ENCODE measurements at regions not wholly inside any gene's neighbourhood (a gene's known extent, or its start where the extent isn't known, plus 50 kb on each side); places are given as distances from the start of the nearest gene placed in this dataset.
"Not testable (repeated sequence)": the region's sequence is repeated elsewhere in the genome, so short reads cannot be mapped to it uniquely, and the experiment has no call there.

- H3K4me3 ChIP-seq (ENCODE audit: low read length) = no peak overlapping the region
- no peak overlapping the region for H3K9ac ChIP-seq (ENCODE audit: low read length)
- H3K27me3 ChIP-seq (ENCODE audit: control insufficient read depth, insufficient read depth, low read length) = no peaks in the 10 kb centered on the region
- no peaks in the 10 kb centered on the region for H3K9me3 ChIP-seq (ENCODE audit: control insufficient read depth, low read depth, low read length)
- peaks cover 4% of the 10 kb centered on the region for H3K4me1 ChIP-seq (ENCODE audit: control insufficient read depth, low read depth, low read length)
- H3K27ac ChIP-seq (ENCODE audit: low read length) = no peak overlapping the region
- no peaks in the 10 kb centered on the region for H3K36me3 ChIP-seq (ENCODE audit: control insufficient read depth, low read depth, low read length)
These were observed 414.2 kb upstream of the CHAC2 start for GRCh38 chr2:53353135-53354114.

- no peaks in the 10 kb centered on the region for H3K36me3 ChIP-seq (ENCODE audit: control insufficient read depth, low read depth, low read length)
- H3K27ac ChIP-seq (ENCODE audit: low read length) = no peak overlapping the region
- H3K4me3 ChIP-seq (ENCODE audit: low read length) = no peak overlapping the region
- no peaks in the 10 kb centered on the region for H3K9me3 ChIP-seq (ENCODE audit: control insufficient read depth, low read depth, low read length)
- no peak overlapping the region for H3K9ac ChIP-seq (ENCODE audit: low read length)
- no peaks in the 10 kb centered on the region for H3K27me3 ChIP-seq (ENCODE audit: control insufficient read depth, insufficient read depth, low read length)
- no peaks in the 10 kb centered on the region for H3K4me1 ChIP-seq (ENCODE audit: control insufficient read depth, low read depth, low read length)
These were observed 420.3 kb upstream of the CHAC2 start for GRCh38 chr2:53347269-53347668.

GRCh38 chr2:53342248-53342647, 425.4 kb upstream of the CHAC2 start:
- Histone ChIP-seq H3K4me3 (ENCODE audit: low read length) (no peak overlapping the region), H3K27me3 (ENCODE audit: control insufficient read depth, insufficient read depth, low read length) (no peaks in the 10 kb centered on the region), H3K4me1 (ENCODE audit: control insufficient read depth, low read depth, low read length) (no peaks in the 10 kb centered on the region), H3K9ac (ENCODE audit: low read length) (no peak overlapping the region), H3K27ac (ENCODE audit: low read length) (no peak overlapping the region), H3K36me3 (ENCODE audit: control insufficient read depth, low read depth, low read length) (no peaks in the 10 kb centered on the region), H3K9me3 (ENCODE audit: control insufficient read depth, low read depth, low read length) (no peaks in the 10 kb centered on the region)

- Histone ChIP-seq H3K9me3 (ENCODE audit: control insufficient read depth, low read depth, low read length) (no peaks in the 10 kb centered on the region), H3K27me3 (ENCODE audit: control insufficient read depth, insufficient read depth, low read length) (no peaks in the 10 kb centered on the region), H3K27ac (ENCODE audit: low read length) (no peak overlapping the region), H3K4me1 (ENCODE audit: control insufficient read depth, low read depth, low read length) (no peaks in the 10 kb centered on the region), H3K36me3 (ENCODE audit: control insufficient read depth, low read depth, low read length) (no peaks in the 10 kb centered on the region), H3K4me3 (ENCODE audit: low read length) (no peak overlapping the region), H3K9ac (ENCODE audit: low read length) (no peak overlapping the region)
These were observed 433.0 kb upstream of the CHAC2 start for GRCh38 chr2:53334610-53335009.

GRCh38 chr2:53331667-53332066, 435.9 kb upstream of the CHAC2 start:
- Histone ChIP-seq H3K36me3 (ENCODE audit: control insufficient read depth, low read depth, low read length) (no peaks in the 10 kb centered on the region), H3K9ac (ENCODE audit: low read length) (no peak overlapping the region), H3K4me3 (ENCODE audit: low read length) (no peak overlapping the region)

GRCh38 chr2:53317861-53318260, 449.7 kb upstream of the CHAC2 start:
- H3K9ac ChIP-seq (ENCODE audit: low read length) = no peak overlapping the region
- H3K4me1 ChIP-seq (ENCODE audit: control insufficient read depth, low read depth, low read length) = no peaks in the 10 kb centered on the region
- H3K9me3 ChIP-seq (ENCODE audit: control insufficient read depth, low read depth, low read length) = no peaks in the 10 kb centered on the region
- H3K27ac ChIP-seq (ENCODE audit: low read length) = no peak overlapping the region
- no peaks in the 10 kb centered on the region for H3K27me3 ChIP-seq (ENCODE audit: control insufficient read depth, insufficient read depth, low read length)
- no peaks in the 10 kb centered on the region for H3K36me3 ChIP-seq (ENCODE audit: control insufficient read depth, low read depth, low read length)
- H3K4me3 ChIP-seq (ENCODE audit: low read length) = no peak overlapping the region

More at GRCh38 chr2:53331667-53332066, 435.9 kb upstream of the CHAC2 start:
- H3K9me3 ChIP-seq (ENCODE audit: control insufficient read depth, low read depth, low read length) = no peaks in the 10 kb centered on the region
- H3K27me3 ChIP-seq (ENCODE audit: control insufficient read depth, insufficient read depth, low read length) = no peaks in the 10 kb centered on the region
- H3K4me1 ChIP-seq (ENCODE audit: control insufficient read depth, low read depth, low read length) = no peaks in the 10 kb centered on the region
- no peak overlapping the region for H3K27ac ChIP-seq (ENCODE audit: low read length)

- Histone ChIP-seq H3K27ac (ENCODE audit: low read length) (no peak overlapping the region), H3K27me3 (ENCODE audit: control insufficient read depth, insufficient read depth, low read length) (no peaks in the 10 kb centered on the region), H3K4me3 (ENCODE audit: low read length) (no peak overlapping the region), H3K36me3 (ENCODE audit: control insufficient read depth, low read depth, low read length) (no peaks in the 10 kb centered on the region), H3K4me1 (ENCODE audit: control insufficient read depth, low read depth, low read length) (no peaks in the 10 kb centered on the region), H3K9me3 (ENCODE audit: control insufficient read depth, low read depth, low read length) (no peaks in the 10 kb centered on the region), H3K9ac (ENCODE audit: low read length) (no peak overlapping the region)
These were observed 452.5 kb upstream of the CHAC2 start for GRCh38 chr2:53315149-53315548.

GRCh38 chr2:53314718-53315117, 452.9 kb upstream of the CHAC2 start:
- Histone ChIP-seq H3K36me3 (ENCODE audit: control insufficient read depth, low read depth, low read length) (no peaks in the 10 kb centered on the region), H3K9me3 (ENCODE audit: control insufficient read depth, low read depth, low read length) (no peaks in the 10 kb centered on the region), H3K27ac (ENCODE audit: low read length) (no peak overlapping the region)

GRCh38 chr2:53313644-53314043, 454.0 kb upstream of the CHAC2 start:
- not testable (repeated sequence) for H3K4me3 ChIP-seq (ENCODE audit: low read length); H3K27ac ChIP-seq (ENCODE audit: low read length); H3K4me1 ChIP-seq (ENCODE audit: control insufficient read depth, low read depth, low read length); H3K9me3 ChIP-seq (ENCODE audit: control insufficient read depth, low read depth, low read length); H3K27me3 ChIP-seq (ENCODE audit: control insufficient read depth, insufficient read depth, low read length); H3K9ac ChIP-seq (ENCODE audit: low read length); H3K36me3 ChIP-seq (ENCODE audit: control insufficient read depth, low read depth, low read length)

More at GRCh38 chr2:53314718-53315117, 452.9 kb upstream of the CHAC2 start:
- no peaks in the 10 kb centered on the region for H3K4me1 ChIP-seq (ENCODE audit: control insufficient read depth, low read depth, low read length)
- no peaks in the 10 kb centered on the region for H3K27me3 ChIP-seq (ENCODE audit: control insufficient read depth, insufficient read depth, low read length)
- no peak overlapping the region for H3K4me3 ChIP-seq (ENCODE audit: low read length)
- H3K9ac ChIP-seq (ENCODE audit: low read length) = no peak overlapping the region

- no peaks in the 10 kb centered on the region for H3K4me1 ChIP-seq (ENCODE audit: control insufficient read depth, low read depth, low read length)
- no peak overlapping the region for H3K27ac ChIP-seq (ENCODE audit: low read length)
- H3K36me3 ChIP-seq (ENCODE audit: control insufficient read depth, low read depth, low read length) = no peaks in the 10 kb centered on the region
- H3K4me3 ChIP-seq (ENCODE audit: low read length) = no peak overlapping the region
- no peaks in the 10 kb centered on the region for H3K9me3 ChIP-seq (ENCODE audit: control insufficient read depth, low read depth, low read length)
- H3K9ac ChIP-seq (ENCODE audit: low read length) = no peak overlapping the region
- H3K27me3 ChIP-seq (ENCODE audit: control insufficient read depth, insufficient read depth, low read length) = no peaks in the 10 kb centered on the region
These were observed 454.9 kb upstream of the CHAC2 start for GRCh38 chr2:53312721-53313120.

- H3K27me3 ChIP-seq (ENCODE audit: control insufficient read depth, insufficient read depth, low read length) = no peaks in the 10 kb centered on the region
- H3K9ac ChIP-seq (ENCODE audit: low read length) = no peak overlapping the region
- H3K27ac ChIP-seq (ENCODE audit: low read length) = no peak overlapping the region
- no peaks in the 10 kb centered on the region for H3K9me3 ChIP-seq (ENCODE audit: control insufficient read depth, low read depth, low read length)
- H3K4me1 ChIP-seq (ENCODE audit: control insufficient read depth, low read depth, low read length) = no peaks in the 10 kb centered on the region
- no peaks in the 10 kb centered on the region for H3K36me3 ChIP-seq (ENCODE audit: control insufficient read depth, low read depth, low read length)
- no peak overlapping the region for H3K4me3 ChIP-seq (ENCODE audit: low read length)
These were observed 455.4 kb upstream of the CHAC2 start for GRCh38 chr2:53312181-53312580.

- no peaks in the 10 kb centered on the region for H3K9me3 ChIP-seq (ENCODE audit: control insufficient read depth, low read depth, low read length)
- H3K4me3 ChIP-seq (ENCODE audit: low read length) = no peak overlapping the region
- no peaks in the 10 kb centered on the region for H3K4me1 ChIP-seq (ENCODE audit: control insufficient read depth, low read depth, low read length)
- no peak overlapping the region for H3K9ac ChIP-seq (ENCODE audit: low read length)
- no peak overlapping the region for H3K27ac ChIP-seq (ENCODE audit: low read length)
- H3K27me3 ChIP-seq (ENCODE audit: control insufficient read depth, insufficient read depth, low read length) = no peaks in the 10 kb centered on the region
- no peaks in the 10 kb centered on the region for H3K36me3 ChIP-seq (ENCODE audit: control insufficient read depth, low read depth, low read length)
These were observed 464.5 kb upstream of the CHAC2 start for GRCh38 chr2:53303012-53303578.
